H54 (cell line): ENCODE measurements at regions not wholly inside any gene's neighbourhood (a gene's known extent, or its start where the extent isn't known, plus 50 kb on each side); places are given as distances from the start of the nearest gene placed in this dataset.
"Not testable (repeated sequence)": the region's sequence is repeated elsewhere in the genome, so short reads cannot be mapped to it uniquely, and the experiment has no call there.

ENCODE experiments used
- DNase-seq: peaks from one replicate; pipeline ENCODE4 v3.0.0; 2011; ENCODE audit warnings: low spot score, mixed read lengths; ENCODE audit not compliant: insufficient read length
- FAIRE-seq: peaks from 3 replicates; lab custom pipeline; 2011; peaks lifted over from hg19 to GRCh38; lab: Jason Lieb, UNC
- POLR2A ChIP-seq: IDR thresholded peaks from 2 replicates; pipeline ENCODE4 v1.6.1; 2011; ENCODE audit warnings: low read depth, mild to moderate bottlenecking, low read length

DNA sequence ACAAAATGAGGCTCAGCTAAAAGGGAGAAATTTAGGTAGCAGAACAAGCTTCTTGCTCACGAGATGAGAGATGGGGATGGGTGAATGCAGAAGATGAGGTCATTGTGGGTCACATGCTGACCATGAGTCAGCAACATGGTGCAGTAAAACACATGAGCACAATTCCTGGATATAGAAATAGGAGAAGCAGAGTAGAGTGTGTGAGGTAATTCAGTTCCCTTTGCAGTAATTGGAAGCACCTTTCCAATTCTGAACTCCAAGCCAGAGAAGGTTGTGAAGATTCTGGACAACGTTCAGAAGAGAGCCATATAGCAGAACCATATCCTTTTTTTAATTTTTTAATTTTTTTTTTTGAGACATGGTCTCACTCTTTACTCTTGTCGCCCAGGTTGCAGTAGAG, 62.0 kb upstream of the LMNTD1 start:
- DNase-seq (peak; percentile 15), FAIRE-seq (peak; percentile 90)
- no peak for TF ChIP-seq POLR2A

DNA sequence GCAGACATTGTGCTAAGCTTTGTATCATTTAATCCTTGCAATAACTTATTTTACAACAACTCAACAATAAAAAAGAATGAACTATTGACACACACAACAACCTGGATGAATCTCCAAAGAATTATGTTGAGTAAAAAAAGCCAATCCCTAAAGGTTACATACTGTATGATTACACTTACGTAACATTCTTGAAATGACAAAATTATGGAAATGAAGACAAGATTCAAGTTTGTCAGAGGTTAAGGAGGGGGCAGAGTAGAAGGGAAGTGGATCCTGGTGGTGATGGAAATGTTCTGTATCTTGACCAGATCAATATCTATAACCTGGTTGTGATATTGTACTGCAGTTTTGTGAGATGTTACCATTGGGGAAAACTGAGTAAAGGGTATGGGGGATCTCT, 63.2 kb upstream of the LMNTD1 start:
- FAIRE-seq = no peak
- no peak for DNase-seq
- no peak for TF ChIP-seq POLR2A

DNA sequence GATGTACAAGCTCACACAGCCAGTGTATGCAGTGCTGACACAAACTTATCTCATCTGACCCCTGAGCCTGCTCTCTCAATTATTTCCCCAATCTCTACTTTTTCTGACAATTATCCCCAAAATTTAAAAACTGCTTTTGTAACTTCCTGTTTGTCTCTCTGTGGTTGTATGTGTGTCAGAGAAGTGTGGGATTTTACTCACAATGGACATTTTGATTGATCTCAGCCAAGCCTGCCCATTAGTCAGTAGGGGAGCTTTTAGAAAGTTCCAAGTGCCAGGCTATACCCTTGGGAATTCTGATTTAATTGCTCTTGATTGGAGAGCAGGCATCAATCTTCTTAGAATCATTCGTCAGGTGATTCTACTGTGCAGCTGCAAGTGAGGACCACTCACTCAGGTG, 64.9 kb upstream of the LMNTD1 start:
- DNase-seq (no peak), FAIRE-seq (no peak)
- TF ChIP-seq POLR2A = no peak

DNA sequence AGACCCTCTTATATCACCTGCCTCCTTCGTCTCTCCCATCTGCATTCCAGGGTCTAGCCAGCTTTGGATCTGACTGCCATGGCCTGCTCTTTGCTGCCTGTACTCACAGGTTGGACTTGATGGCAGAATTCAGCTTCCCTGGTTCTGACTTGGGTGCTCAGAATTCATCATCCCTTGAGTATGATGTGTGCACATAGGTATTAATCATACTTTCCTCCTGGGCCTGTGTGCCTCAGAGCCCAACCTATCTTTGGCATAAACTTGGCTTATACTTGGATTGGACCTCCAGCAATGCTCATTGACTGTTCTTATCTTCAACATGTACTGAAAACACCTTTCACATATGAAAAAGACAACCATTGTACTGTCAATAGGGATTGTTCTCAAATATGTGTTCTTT, 70.7 kb upstream of the LMNTD1 start:
- peak; percentile 30 for FAIRE-seq
- DNase-seq = no peak
- no peak for TF ChIP-seq POLR2A

DNA sequence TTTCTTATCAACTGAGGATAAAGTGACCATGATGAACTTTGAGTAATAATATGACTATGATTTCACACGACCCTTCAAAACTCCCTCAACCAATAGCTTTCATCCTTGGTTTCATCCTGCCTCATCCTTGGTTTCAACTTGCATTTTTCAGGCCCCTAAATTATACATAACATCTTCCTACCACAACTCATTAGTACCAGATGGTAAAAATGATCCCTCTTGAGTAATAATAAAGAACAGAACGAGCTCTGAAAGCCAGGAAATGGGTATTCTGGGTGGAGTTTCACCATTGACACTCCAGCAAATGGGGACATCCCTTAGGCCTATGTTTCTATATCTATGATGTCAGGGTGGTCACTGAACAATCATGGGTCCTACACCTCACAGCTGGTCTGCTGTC, 72.1 kb upstream of the LMNTD1 start:
- TF ChIP-seq POLR2A = no peak
- no peak for FAIRE-seq
- DNase-seq = no peak

DNA sequence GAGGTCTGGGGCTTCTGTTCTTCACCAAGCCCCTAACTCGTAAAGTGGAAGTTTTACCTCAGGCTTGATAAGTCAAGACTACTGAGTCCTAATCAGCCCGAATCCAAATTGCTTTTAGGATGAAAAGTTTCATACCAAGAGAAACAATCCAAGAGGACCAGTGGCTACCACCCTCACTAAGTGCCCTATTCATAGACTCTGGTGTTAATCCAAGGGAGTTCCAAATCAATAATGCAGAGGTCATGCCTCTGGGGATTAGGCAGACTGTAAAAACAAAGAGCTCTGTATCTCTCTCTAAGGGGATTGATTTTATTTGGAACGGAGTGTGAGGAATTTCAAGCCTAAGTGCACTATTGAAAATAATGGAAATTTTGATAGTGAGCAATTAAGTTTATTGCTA, 76.3 kb upstream of the LMNTD1 start:
- no peak for TF ChIP-seq POLR2A
- no peak for FAIRE-seq
- no peak for DNase-seq

DNA sequence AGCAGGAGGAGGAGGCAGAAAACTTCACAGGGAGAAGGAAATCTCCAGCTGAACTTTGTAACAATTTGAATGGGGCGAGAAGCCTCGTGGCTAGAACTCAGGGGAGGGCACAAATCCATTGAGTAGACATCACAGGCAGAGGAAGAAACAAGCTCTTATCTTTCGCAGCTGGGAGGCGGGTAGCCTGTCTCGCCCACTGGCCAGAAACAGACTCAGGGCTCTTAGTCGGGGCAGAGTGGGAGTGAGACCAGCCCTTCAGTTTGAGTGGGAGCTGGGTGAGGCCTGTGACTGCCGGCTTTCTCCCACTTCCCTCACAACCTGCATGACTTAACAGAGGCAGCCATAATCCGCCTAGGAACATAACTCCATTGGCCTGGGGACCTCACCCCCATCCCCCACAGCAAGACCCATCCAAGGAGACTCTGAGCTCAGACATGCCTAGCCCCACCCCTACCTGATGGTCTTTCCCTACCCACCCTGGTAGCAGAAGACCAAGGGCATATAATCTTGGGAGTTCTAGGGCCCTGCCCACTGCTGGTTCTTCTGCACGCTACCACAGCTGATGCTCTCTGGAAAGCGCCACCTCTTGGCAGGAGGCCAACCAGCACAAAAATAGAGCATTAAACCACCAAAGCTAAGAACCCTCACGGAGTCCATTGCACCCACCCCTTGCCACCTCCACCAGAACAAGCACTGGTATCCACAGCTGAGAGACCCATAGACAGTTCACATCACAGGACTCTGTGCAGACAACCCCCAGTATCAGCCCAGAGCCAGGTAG, 77.8 kb upstream of the LMNTD1 start:
- DNase-seq, FAIRE-seq: not testable (repeated sequence)

DNA sequence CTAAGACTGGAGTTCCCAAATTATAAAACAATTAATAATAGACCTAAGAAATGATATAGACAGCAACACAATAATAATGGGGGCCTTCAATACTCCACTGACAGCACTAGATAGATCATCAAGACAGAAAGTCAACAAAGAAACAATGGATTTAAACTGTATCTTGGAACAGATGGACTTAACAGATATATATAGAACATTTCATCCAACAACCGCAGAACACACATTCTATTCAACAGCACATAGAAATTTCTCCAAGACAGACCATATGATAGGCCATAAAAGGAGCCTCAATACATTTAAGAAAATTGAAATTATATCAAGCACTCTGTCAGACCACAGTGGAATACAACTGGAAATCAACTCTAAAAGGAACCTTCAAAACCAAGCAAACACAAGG, 80.1 kb upstream of the LMNTD1 start:
- DNase-seq, FAIRE-seq: not testable (repeated sequence)

DNA sequence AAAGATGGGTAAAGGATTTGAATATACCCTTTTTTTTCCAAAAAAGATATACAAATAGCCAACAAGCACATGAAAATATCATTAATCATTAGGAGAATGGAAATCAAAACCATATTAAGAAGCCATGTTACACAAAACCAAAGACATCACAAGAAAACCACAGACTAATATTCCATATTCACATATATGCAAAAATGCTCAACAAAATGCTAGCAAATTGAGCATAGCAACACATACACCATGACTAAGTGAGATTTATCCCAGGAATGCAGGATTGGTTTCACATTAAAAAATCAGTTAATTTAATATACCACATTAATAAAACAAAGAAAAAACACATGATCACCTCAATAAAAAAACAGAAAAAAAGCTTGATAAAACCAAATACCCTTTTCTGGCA, 84.7 kb upstream of the LMNTD1 start:
- FAIRE-seq (no peak), DNase-seq (no peak)
- TF ChIP-seq POLR2A = no peak

DNA sequence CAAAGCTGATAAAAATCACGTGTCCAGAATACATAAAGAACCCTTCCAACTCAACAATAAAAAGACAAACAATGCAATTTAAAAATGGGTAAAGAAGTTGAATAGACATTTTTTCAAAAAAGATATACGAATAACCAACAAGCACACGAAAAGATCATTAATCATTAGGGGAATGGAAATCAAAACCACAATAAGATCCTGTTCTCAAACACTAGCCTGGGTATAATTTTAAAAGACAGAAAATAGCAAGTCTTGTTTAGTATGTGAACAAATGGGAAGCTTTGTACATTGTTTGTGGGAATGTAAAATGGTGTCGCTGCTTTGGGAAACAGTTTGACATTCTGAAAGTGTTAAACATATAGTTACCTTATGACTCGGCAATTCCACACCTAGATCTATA, 86.3 kb upstream of the LMNTD1 start:
- TF ChIP-seq POLR2A = no peak
- FAIRE-seq (peak; percentile 41), DNase-seq (no peak)

DNA sequence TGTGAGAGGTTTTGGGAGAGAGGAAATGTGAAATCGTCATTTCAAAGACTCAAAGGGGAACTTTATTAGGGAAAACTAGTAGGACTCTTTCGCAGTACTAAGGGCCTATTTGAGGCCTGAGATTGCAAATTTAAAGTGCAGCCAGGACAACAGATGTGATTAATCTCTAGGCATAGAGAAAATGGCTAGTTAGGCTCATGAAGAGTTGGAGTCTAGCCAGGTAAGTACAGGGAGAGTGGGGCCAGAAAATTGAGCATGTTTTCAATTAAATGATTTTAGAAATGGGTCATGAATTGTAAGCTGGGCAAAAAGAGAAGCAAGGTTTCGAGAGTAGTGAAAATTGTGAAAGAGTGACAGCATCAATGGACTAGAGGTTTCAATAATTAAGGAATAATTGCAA, 91.9 kb upstream of the LMNTD1 start:
- TF ChIP-seq POLR2A = no peak
- DNase-seq (no peak), FAIRE-seq (no peak)

DNA sequence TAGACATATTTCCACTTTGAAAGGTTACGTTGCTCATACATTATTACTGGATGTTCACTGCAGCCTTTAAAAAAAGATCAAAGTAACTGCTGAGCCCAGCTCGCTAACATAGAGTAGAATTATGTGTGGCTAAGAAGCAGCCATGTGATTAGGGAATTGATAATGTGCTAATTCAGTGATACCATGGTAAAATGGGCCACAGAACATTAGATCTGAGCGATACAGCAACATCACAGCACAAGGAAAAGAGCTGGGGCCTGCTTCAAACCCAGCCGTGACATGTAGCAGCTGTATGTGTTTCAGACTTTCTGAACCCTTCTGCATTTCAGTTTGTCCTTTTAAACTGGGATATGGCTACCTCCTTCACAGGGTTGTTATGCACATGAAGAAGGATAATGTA, 92.3 kb upstream of the LMNTD1 start:
- DNase-seq (no peak), FAIRE-seq (no peak)
- TF ChIP-seq POLR2A = no peak

DNA sequence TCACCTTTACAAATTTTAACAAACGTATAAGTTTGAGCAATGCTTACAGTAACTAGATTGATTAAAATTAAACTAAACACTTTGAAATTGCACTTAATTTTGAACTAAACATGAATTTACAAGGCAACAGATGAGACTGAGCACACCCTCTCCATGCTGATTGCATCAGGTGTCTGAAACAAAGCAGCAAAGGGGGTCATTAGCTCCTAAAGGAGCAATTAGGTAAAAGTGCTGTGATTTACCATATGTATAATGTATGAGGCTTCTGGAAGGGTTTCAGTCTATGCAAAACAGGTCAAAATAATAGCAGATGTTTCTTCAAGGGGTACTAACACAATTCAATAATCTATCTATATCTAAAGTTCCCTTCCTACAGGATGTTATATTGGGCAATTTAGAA, 98.8 kb upstream of the LMNTD1 start:
- DNase-seq (no peak), FAIRE-seq (no peak)
- TF ChIP-seq POLR2A = no peak

DNA sequence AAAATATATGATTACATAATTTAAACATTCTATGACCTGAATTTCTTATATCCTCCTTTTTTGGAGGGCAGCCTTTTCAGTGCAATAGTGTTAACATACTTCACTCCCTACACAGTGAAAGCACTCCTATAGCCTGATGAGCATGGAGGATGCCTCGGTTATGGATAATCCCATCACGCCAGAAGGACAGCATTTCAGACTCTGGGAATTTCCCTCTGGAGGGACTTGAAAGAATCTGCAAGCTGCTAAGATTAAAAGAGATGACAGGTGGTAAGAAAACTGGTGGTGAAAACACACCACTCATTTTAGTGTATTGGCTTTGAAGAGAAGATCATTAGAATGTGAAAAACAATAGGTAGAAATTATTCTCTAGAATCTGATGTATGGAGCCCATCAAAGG, 99.3 kb upstream of the LMNTD1 start:
- no peak for TF ChIP-seq POLR2A
- FAIRE-seq (no peak), DNase-seq (no peak)

DNA sequence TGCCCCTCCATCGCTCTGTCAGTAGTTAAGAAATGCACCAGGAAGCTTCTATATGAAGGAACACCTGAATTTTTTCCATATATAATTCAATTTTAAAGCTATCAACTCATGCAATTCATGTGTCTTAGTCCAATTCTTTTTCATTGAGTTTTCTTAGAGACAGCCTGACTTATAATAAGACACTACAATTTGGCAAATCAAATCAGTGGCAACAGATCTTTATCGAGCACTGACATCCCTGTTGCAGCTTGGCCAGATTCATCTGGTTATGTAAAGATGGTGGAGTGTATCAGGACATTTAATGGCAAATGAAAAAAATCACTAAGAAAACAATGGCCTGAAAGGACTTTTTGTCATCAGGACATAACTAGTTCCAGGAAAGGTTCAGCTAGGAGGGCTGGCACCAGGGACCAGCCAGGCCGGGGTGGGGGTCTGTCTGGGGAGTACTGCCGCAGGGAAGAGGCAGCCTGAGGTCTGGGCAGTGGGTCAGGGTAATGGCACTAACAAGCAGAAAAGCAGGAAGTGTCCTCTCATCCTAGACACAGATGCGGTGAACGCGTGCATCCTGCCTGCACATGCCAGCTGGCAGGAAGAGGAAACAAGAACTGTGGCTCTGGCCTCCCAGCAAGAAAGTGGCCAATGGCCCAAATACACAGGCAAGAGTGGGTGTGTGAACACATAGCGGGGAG, 100.5 kb upstream of the LMNTD1 start:
- TF ChIP-seq POLR2A = no peak
- DNase-seq (no peak), FAIRE-seq (no peak)
